ENCODE measurements at regions not wholly inside any gene's neighbourhood (a gene's known extent, or its start where the extent isn't known, plus 50 kb on each side); places are given as distances from the start of the nearest gene placed in this dataset.

- DNase-seq, result no peak
Measured at GRCh38 chr6:163963205-163964120, 548.9 kb downstream of the QKI start.

GRCh38 chr6:163962627-163963117 is 548.2 kb downstream of the QKI start:
- DNase-seq, result no peak

GRCh38 chr6:163960128-163960527 is 545.6 kb downstream of the QKI start:
- DNase-seq, result no peak

GRCh38 chr6:163958646-163959045 is 544.1 kb downstream of the QKI start:
- DNase-seq, result no peak

GRCh38 chr6:163956571-163957407 is 542.3 kb downstream of the QKI start:
- peak; percentile 59 to 68 for DNase-seq

GRCh38 chr6:163955756-163956155 is 541.2 kb downstream of the QKI start:
- DNase-seq, result no peak

- no peak for DNase-seq
Measured at GRCh38 chr6:163955096-163955495, 540.6 kb downstream of the QKI start.

- DNase-seq, result no peak
Measured at GRCh38 chr6:163954088-163954775, 539.7 kb downstream of the QKI start.

GRCh38 chr6:163952005-163952404 is 537.5 kb downstream of the QKI start:
- no peak for DNase-seq

GRCh38 chr6:163951326-163951725 is 536.8 kb downstream of the QKI start:
- DNase-seq, result no peak

GRCh38 chr6:163950159-163950558 is 535.6 kb downstream of the QKI start:
- no peak for DNase-seq

GRCh38 chr6:163949431-163949830 is 534.9 kb downstream of the QKI start:
- no peak for DNase-seq

- no peak for DNase-seq
Measured at GRCh38 chr6:163948250-163948649, 533.7 kb downstream of the QKI start.

- no peak for DNase-seq
Measured at GRCh38 chr6:163947276-163947675, 532.8 kb downstream of the QKI start.

- DNase-seq, result no peak
Measured at GRCh38 chr6:163946437-163946836, 531.9 kb downstream of the QKI start.

- no peak for DNase-seq
Measured at GRCh38 chr6:163945808-163946207, 531.3 kb downstream of the QKI start.

GRCh38 chr6:163944897-163945296 is 530.4 kb downstream of the QKI start:
- DNase-seq, result no peak

- no peak for DNase-seq
Measured at GRCh38 chr6:163943607-163944385, 529.3 kb downstream of the QKI start.

GRCh38 chr6:163942790-163943189 is 528.3 kb downstream of the QKI start:
- DNase-seq, result no peak

GRCh38 chr6:163941624-163941976 is 527.1 kb downstream of the QKI start:
- no peak for DNase-seq

- no peak for DNase-seq
Measured at GRCh38 chr6:163940705-163941623, 526.4 kb downstream of the QKI start.
